Caco-2 (cell line): ENCODE measurements at regions not wholly inside any gene's neighbourhood (a gene's known extent, or its start where the extent isn't known, plus 50 kb on each side); places are given as distances from the start of the nearest gene placed in this dataset.

Experiments
- BruUV-seq: library from RNA; stranded (reverse); fragments of 400-500 nt; replicated peaks from 2 replicates; lab custom pipeline; 2021; lab: Mats Ljungman, UMichigan
- CTCF ChIA-PET: fragments of 300-600 bp; sonication (Branson Sonifier 250); formaldehyde crosslinking; loops from one replicate; lab custom pipeline; 2022; ENCODE audit warnings: antibody characterized with exemption; lab: Charles Lee
- POLR2A ChIA-PET: fragments of 300-600 bp; sonication (Branson Sonifier 250); formaldehyde crosslinking; loops from one replicate; lab custom pipeline; 2022; ENCODE audit warnings: antibody characterized with exemption; lab: Charles Lee
- DNase-seq, 2 experiments: peaks; one replicate each; pipeline versions ENCODE4 v3.0.0 to v3.0.0-alpha.2; 2020 to 2022
- H3K27me3 ChIP-seq: replicated peaks from 2 replicates; pipeline ENCODE4 v1.6.0; 2011; ENCODE audit warnings: low read length; ENCODE audit not compliant: control insufficient read depth, insufficient read depth
- H3K36me3 ChIP-seq: 2 replicates; pipeline ENCODE4 v1.5.1; 2011; ENCODE audit warnings: low read length; ENCODE audit not compliant: control insufficient read depth, insufficient read depth
- H3K4me1 ChIP-seq: fragments of 250-450 bp; sonication (Bioruptor Pico); 2 replicates; pipeline ENCODE4 v1.5.1; 2020; ENCODE audit warnings: mild to moderate bottlenecking
- H3K4me3 ChIP-seq: 2 replicates; pipeline ENCODE4 v1.5.1; 2011; ENCODE audit warnings: low read depth, mild to moderate bottlenecking, control low read depth, low read length
- H3K9me3 ChIP-seq: fragments of 250-450 bp; sonication (Bioruptor Pico); 2 replicates; pipeline ENCODE4 v1.5.1; 2020; ENCODE audit warnings: mild to moderate bottlenecking, moderate library complexity
- H3K27ac Mint-ChIP-seq: one replicate; pipeline ENCODE4 v1.8.0; 2022; ENCODE audit warnings: mixed read lengths; ENCODE audit not compliant: unreplicated experiment
- H3K27me3 Mint-ChIP-seq: one replicate; pipeline ENCODE4 v1.8.0; 2022; ENCODE audit warnings: mixed read lengths; ENCODE audit not compliant: insufficient read depth, unreplicated experiment
- H3K36me3 Mint-ChIP-seq: one replicate; pipeline ENCODE4 v1.8.0; 2022; ENCODE audit warnings: mild to moderate bottlenecking, mixed read lengths; ENCODE audit not compliant: insufficient read depth, unreplicated experiment
- H3K4me1 Mint-ChIP-seq: one replicate; pipeline ENCODE4 v1.8.0; 2022; ENCODE audit warnings: low read depth, mixed read lengths; ENCODE audit not compliant: unreplicated experiment
- H3K4me3 Mint-ChIP-seq: one replicate; pipeline ENCODE4 v1.8.0; 2022; ENCODE audit warnings: mild to moderate bottlenecking, moderate library complexity, mixed read lengths; ENCODE audit not compliant: unreplicated experiment
- H3K9me3 Mint-ChIP-seq: one replicate; pipeline ENCODE4 v1.8.0; 2022; ENCODE audit warnings: mixed read lengths; ENCODE audit not compliant: unreplicated experiment
- CTCF ChIP-seq, 2 experiments: fragments of 200-600 bp in 1 of 2; IDR thresholded peaks; 1 replicate in 1 of 2; 2 replicates in 1 of 2; pipeline versions ENCODE4 v1.5.1 to v1.8.0; 2011 to 2022; ENCODE audit warnings: antibody characterized with exemption in 1 of 2, control low read depth in 1 of 2, inconsistent platforms in 1 of 2, low read depth in 1 of 2, low read length in 1 of 2, mild to moderate bottlenecking in 1 of 2, moderate library complexity in 1 of 2; ENCODE audit not compliant: insufficient read depth in 1 of 2, severe bottlenecking in 1 of 2, unreplicated experiment in 1 of 2
- intact Hi-C: fragments of 100-400 bp; cut with micrococcal nuclease; formaldehyde crosslinking; loops from one replicate; pipeline ENCODE4 v1.10.0; 2022; ENCODE audit not compliant: unreplicated experiment

DNA sequence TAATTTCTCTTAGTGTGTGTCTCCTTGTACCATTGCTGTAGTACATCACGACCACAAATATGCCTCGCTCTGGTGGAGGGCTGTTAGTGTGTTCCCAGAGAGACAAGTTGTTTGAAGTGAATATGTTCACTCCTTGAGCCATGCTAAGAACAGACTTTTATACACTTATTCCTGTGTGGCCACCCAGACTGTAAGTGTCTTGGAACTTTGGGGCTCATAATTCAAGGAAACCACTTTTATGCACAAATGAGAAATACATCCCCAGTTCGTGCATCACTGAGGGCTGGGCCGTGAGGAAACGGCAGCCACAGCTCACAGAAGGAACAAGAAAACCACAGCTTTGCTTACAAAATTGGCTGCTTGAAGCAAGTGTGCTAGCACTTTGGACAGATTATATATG is 362.2 kb upstream of the DDHD1 start:
- Histone ChIP-seq H3K27me3 (no peaks in the 10 kb centered on the region), H3K9me3 (no peaks in the 10 kb centered on the region), H3K36me3 (no peaks in the 10 kb centered on the region), H3K4me3 (no peak overlapping the region), H3K4me1 (no peaks in the 10 kb centered on the region)
- no peak for TF ChIP-seq CTCF (IDR thresholded peaks at IDR 0.05; ENCODE audit: insufficient read depth in 1 of 2, low read depth in 1 of 2, low read length in 1 of 2, severe bottlenecking in 1 of 2, unreplicated experiment in 1 of 2)
- POLR2A ChIA-PET: interaction anchor here (0.6 kb wide), 1 partner anchor 438 kb away, joined by 4 read pairs; no protein-coding TSS in a partner anchor
- H3K9me3 Mint-ChIP-seq: peaks cover 21% of the 10 kb centered on the region
- DNase-seq: no peak
- no peaks in the 10 kb centered on the region for H3K36me3 Mint-ChIP-seq
- BruUV-seq: no TSS peak
- H3K27ac Mint-ChIP-seq: no peak overlapping the region
- H3K4me1 Mint-ChIP-seq: peaks cover 7% of the 10 kb centered on the region
- intact Hi-C loops: no loop called here
- H3K4me3 Mint-ChIP-seq: no peak overlapping the region
- H3K27me3 Mint-ChIP-seq: no peaks in the 10 kb centered on the region
- CTCF ChIA-PET: no interaction called here

- POLR2A ChIA-PET: no interaction called here
- no peak for DNase-seq
- Mint-ChIP-seq H3K9me3 (peaks cover 12% of the 10 kb centered on the region), H3K27me3 (no peaks in the 10 kb centered on the region), H3K4me1 (peaks cover 7% of the 10 kb centered on the region), H3K4me3 (no peak overlapping the region), H3K36me3 (no peaks in the 10 kb centered on the region), H3K27ac (no peak overlapping the region)
- intact Hi-C loops: no loop called here
- Histone ChIP-seq H3K4me1 (no peaks in the 10 kb centered on the region), H3K36me3 (no peaks in the 10 kb centered on the region), H3K27me3 (no peaks in the 10 kb centered on the region), H3K9me3 (no peaks in the 10 kb centered on the region), H3K4me3 (no peak overlapping the region)
- BruUV-seq: no TSS peak
- no peak for TF ChIP-seq CTCF (IDR thresholded peaks at IDR 0.05; ENCODE audit: insufficient read depth in 1 of 2, low read depth in 1 of 2, low read length in 1 of 2, severe bottlenecking in 1 of 2, unreplicated experiment in 1 of 2)
- CTCF ChIA-PET: no interaction called here
Observed at GRCh38 chr14:53514197-53514596, 361.1 kb upstream of the DDHD1 start.

DNA sequence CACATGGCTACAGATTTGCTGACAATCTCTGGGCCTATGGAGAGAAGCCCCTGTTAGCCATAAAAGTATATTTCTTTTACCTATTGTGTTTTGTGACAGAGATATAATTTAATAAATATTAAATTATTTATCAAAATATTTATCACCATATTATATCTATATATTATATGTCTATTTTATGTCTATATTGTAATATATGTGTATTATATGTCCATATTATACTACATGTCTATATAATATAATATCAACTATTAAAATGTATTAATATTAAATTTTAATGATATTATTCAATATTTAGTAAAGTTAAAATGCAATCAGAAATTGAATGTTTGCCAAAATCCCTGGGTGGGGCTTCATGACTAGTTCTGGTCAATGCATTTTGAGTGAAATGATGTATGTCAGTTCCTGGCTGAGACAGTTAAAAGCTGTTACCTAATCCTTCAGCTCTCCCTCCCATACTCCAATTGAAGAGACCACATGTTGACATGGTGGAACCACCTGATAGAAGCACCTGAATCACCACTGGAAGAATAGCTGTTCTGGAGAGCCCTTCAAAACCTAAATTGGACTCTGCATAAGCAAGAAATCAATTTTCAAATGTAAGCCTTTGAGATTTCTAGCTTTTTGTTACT is 357.3 kb upstream of the DDHD1 start:
- no peaks in the 10 kb centered on the region for H3K36me3 Mint-ChIP-seq
- CTCF ChIA-PET: interaction anchor here (0.5 kb wide), 1 partner anchor 433 kb away, joined by 3 read pairs; no protein-coding TSS in a partner anchor
- H3K9me3 Mint-ChIP-seq: peaks cover 33% of the 10 kb centered on the region
- no peaks in the 10 kb centered on the region for H3K27me3 ChIP-seq
- DNase-seq: no peak
- no peaks in the 10 kb centered on the region for H3K27me3 Mint-ChIP-seq
- intact Hi-C loops: no loop called here
- H3K36me3 ChIP-seq: no peaks in the 10 kb centered on the region
- H3K4me3 Mint-ChIP-seq: no peak overlapping the region
- peaks cover 7% of the 10 kb centered on the region for H3K4me1 Mint-ChIP-seq
- no peaks in the 10 kb centered on the region for H3K9me3 ChIP-seq
- no TSS peak for BruUV-seq
- H3K4me1 ChIP-seq: no peaks in the 10 kb centered on the region
- no peak overlapping the region for H3K4me3 ChIP-seq
- POLR2A ChIA-PET: no interaction called here
- TF ChIP-seq CTCF (IDR thresholded peaks at IDR 0.05; ENCODE audit: insufficient read depth in 1 of 2, low read depth in 1 of 2, low read length in 1 of 2, severe bottlenecking in 1 of 2, unreplicated experiment in 1 of 2): no peak
- H3K27ac Mint-ChIP-seq: no peak overlapping the region
